DND-41 (cell line): ENCODE measurements at regions not wholly inside any gene's neighbourhood (a gene's known extent, or its start where the extent isn't known, plus 50 kb on each side); places are given as distances from the start of the nearest gene placed in this dataset.
"Not testable (repeated sequence)": the region's sequence is repeated elsewhere in the genome, so short reads cannot be mapped to it uniquely, and the experiment has no call there.

Experiments
- ATAC-seq: fragments of 200-7000 bp; cut with Tn5 transposase; 3 replicates; pipeline ENCODE4 v1.9.1; 2021; ENCODE audit warnings: low read depth; ENCODE audit not compliant: insufficient read depth
- DNase-seq: peaks from one replicate; pipeline ENCODE4 v3.0.0-alpha.2; 2020
- H2AFZ ChIP-seq: 2 replicates; pipeline ENCODE4 v1.6.0; 2012; ENCODE audit warnings: low read depth, low read length
- H3K27ac ChIP-seq: 2 replicates; pipeline ENCODE4 v1.5.1; 2012; ENCODE audit warnings: low read length, inconsistent platforms
- H3K27me3 ChIP-seq: fragments of 200-600 bp; sonication (generic); 2 replicates; pipeline ENCODE4 v1.6.0; 2012; ENCODE audit warnings: low read length, mild to moderate bottlenecking, inconsistent platforms; ENCODE audit not compliant: insufficient read depth, poor library complexity
- H3K36me3 ChIP-seq: 2 replicates; pipeline ENCODE4 v1.5.1; 2012; ENCODE audit warnings: low read length, inconsistent platforms; ENCODE audit not compliant: insufficient read depth
- H3K4me1 ChIP-seq: 2 replicates; pipeline ENCODE4 v1.5.1; 2012; ENCODE audit warnings: mild to moderate bottlenecking, low read length; ENCODE audit not compliant: insufficient read depth
- H3K4me2 ChIP-seq: 2 replicates; pipeline ENCODE4 v1.6.0; 2012; ENCODE audit warnings: mild to moderate bottlenecking, moderate library complexity, low read length, inconsistent platforms; ENCODE audit not compliant: insufficient read depth
- H3K4me3 ChIP-seq, 2 experiments: fragments of 200-600 bp in 1 of 2; shearing (Covaris generic) in 1 of 2; 2 replicates each; pipeline ENCODE4 v1.5.1; 2012 to 2016; ENCODE audit warnings: inconsistent platforms in 2 of 2, low read length in 2 of 2, mild to moderate bottlenecking in 2 of 2, low read depth in 1 of 2, moderate library complexity in 1 of 2
- H3K79me2 ChIP-seq: 2 replicates; pipeline ENCODE4 v1.6.0; 2012; ENCODE audit warnings: low read length, inconsistent platforms; ENCODE audit not compliant: insufficient read depth
- H3K9ac ChIP-seq: 2 replicates; pipeline ENCODE4 v1.6.0; 2012; ENCODE audit warnings: low read depth, mild to moderate bottlenecking, inconsistent platforms, low read length, moderate library complexity
- H3K9me3 ChIP-seq: 2 replicates; pipeline ENCODE4 v1.5.1; 2012; ENCODE audit warnings: low read length, moderate library complexity, mild to moderate bottlenecking, inconsistent platforms; ENCODE audit not compliant: insufficient read depth, severe bottlenecking
- H4K20me1 ChIP-seq: 2 replicates; pipeline ENCODE4 v1.6.0; 2012; ENCODE audit warnings: low read length; ENCODE audit not compliant: insufficient read depth
- EZH2 ChIP-seq: IDR thresholded peaks from 3 replicates; pipeline ENCODE4 v1.6.1; 2012; ENCODE audit warnings: borderline replicate concordance, low read depth, mild to moderate bottlenecking, moderate library complexity, low read length, inconsistent platforms; ENCODE audit not compliant: severe bottlenecking
- TF ChIP-seq, protein P1 (sequence below): IDR thresholded peaks from 2 replicates; pipeline ENCODE4 v1.5.1; 2012; ENCODE audit warnings: borderline replicate concordance, low read length, moderate library complexity, mild to moderate bottlenecking; ENCODE audit not compliant: poor library complexity, severe bottlenecking; ENCODE audit errors: extremely low read depth

DNA sequence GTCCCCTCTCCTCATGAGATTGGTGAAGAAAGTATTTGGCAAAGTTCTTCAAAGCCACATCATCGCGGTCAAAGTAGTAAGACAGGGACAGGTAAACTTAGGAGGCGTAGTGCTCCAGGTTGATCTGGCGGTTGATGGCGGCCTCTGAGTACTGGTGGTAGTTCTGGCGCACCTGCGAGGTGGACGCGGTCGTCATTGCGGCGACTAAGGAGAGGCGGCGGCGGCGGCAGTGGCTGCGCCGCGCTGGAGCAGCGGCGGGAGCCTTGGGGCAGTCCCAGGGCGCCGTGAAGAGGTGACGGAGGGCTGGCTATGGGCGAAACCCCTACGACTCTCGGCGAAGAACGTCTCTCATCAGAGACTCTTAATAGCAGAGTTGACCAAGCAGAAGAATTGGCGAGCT lies 107.2 kb upstream of the UBE2E3 start:
- Histone ChIP-seq H3K4me2 (no peak overlapping the region), H3K79me2 (no peaks in the 10 kb centered on the region), H3K9me3 (no peaks in the 10 kb centered on the region)

DNA sequence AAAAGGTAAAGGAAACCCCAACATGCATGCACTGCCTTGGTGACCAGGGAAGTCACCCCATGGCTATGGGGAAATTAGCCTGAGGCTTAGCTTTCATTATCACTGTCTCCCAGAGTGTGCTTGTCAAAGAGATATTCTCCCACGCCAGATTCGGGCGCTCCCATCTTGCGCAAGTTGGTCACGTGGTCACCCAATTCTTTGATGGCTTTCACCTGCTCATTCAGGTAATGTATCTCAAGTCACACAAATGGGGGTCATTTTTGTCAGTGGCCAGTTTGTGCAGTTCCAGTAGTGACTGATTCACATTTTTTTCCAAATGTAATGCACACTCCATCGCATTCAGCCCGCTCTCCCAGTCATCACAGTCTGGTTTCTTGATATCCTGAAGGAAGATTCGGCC lies 107.6 kb upstream of the UBE2E3 start:
- H3K4me3 ChIP-seq, H4K20me1 ChIP-seq, H3K27ac ChIP-seq, H3K79me2 ChIP-seq, H3K36me3 ChIP-seq, H3K27me3 ChIP-seq, H3K9ac ChIP-seq, ATAC-seq, H3K9me3 ChIP-seq, H3K4me1 ChIP-seq, H2AFZ ChIP-seq, H3K4me2 ChIP-seq, DNase-seq: not testable (repeated sequence)

More for the DNA sequence above, 107.2 kb upstream of the UBE2E3 start:
- H3K36me3 ChIP-seq: no peaks in the 10 kb centered on the region
- TF ChIP-seq, protein P1, sequence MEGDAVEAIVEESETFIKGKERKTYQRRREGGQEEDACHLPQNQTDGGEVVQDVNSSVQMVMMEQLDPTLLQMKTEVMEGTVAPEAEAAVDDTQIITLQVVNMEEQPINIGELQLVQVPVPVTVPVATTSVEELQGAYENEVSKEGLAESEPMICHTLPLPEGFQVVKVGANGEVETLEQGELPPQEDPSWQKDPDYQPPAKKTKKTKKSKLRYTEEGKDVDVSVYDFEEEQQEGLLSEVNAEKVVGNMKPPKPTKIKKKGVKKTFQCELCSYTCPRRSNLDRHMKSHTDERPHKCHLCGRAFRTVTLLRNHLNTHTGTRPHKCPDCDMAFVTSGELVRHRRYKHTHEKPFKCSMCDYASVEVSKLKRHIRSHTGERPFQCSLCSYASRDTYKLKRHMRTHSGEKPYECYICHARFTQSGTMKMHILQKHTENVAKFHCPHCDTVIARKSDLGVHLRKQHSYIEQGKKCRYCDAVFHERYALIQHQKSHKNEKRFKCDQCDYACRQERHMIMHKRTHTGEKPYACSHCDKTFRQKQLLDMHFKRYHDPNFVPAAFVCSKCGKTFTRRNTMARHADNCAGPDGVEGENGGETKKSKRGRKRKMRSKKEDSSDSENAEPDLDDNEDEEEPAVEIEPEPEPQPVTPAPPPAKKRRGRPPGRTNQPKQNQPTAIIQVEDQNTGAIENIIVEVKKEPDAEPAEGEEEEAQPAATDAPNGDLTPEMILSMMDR: no peak
- no peak for TF ChIP-seq EZH2
- no peaks in the 10 kb centered on the region for H3K4me1 ChIP-seq
- peaks cover 5% of the 10 kb centered on the region for H3K27me3 ChIP-seq
- ATAC-seq (no peak), DNase-seq (no peak)
- no peak overlapping the region for H2AFZ ChIP-seq
- no peak overlapping the region for H3K4me3 ChIP-seq
- H3K27ac ChIP-seq: no peak overlapping the region
- H4K20me1 ChIP-seq: no peaks in the 10 kb centered on the region
- H3K9ac ChIP-seq: no peak overlapping the region

DNA sequence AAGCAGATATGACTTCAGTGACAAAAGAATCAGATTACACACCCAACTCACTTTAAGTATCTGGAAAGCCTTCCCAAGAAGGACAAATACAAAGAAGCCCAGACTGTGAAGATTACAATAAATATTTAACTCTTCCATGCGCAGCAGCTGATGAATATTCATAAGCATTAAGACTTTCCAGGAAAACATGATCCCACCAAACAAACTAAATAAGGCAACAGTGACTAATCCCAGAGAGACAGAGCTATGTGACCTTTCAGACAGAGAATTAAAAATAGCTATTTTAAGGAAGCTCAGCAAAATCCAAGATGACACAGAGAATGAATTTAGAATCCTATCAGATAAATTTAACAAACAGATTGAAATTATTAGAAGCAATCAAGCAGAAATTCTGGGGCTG lies 108.2 kb upstream of the UBE2E3 start:
- no peak overlapping the region for H3K4me2 ChIP-seq

DNA sequence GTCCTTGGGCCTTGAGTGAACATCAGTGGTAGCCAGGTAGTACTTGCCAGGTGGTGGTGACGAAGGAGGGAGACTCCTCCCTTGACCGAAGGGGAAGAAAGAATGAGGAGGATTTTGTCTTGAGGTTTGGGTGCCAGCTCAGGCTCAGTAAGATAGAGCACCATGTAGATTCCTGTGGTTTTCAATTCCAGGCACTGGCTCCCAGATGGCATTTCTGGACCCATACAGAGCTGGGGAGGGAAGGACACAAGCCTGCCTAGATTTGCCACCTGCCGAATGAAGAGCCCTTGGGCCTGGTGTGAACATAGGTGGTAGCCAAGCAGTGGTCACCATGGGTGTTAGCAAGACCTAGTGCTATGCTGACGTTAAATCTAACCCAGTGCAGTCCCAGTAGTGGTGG lies 108.8 kb upstream of the UBE2E3 start:
- DNase-seq: no peak
- TF ChIP-seq EZH2: no peak
- TF ChIP-seq, protein P1: no peak
- no peaks in the 10 kb centered on the region for H3K79me2 ChIP-seq
- no peak overlapping the region for H3K4me3 ChIP-seq
- H3K27ac ChIP-seq: no peak overlapping the region
- no peaks in the 10 kb centered on the region for H3K36me3 ChIP-seq
- no peaks in the 10 kb centered on the region for H3K9me3 ChIP-seq
- peaks cover 5% of the 10 kb centered on the region for H3K27me3 ChIP-seq
- H3K4me2 ChIP-seq: no peak overlapping the region
- no peaks in the 10 kb centered on the region for H3K4me1 ChIP-seq
- no peak overlapping the region for H3K9ac ChIP-seq
- no peaks in the 10 kb centered on the region for H4K20me1 ChIP-seq
- H2AFZ ChIP-seq: no peak overlapping the region
- no peak for ATAC-seq

More for the DNA sequence above, 108.2 kb upstream of the UBE2E3 start:
- Histone ChIP-seq H3K36me3 (no peaks in the 10 kb centered on the region), H3K9me3 (no peaks in the 10 kb centered on the region), H3K9ac (no peak overlapping the region), H2AFZ (no peak overlapping the region), H3K4me3 (no peak overlapping the region), H3K4me1 (no peaks in the 10 kb centered on the region), H4K20me1 (no peaks in the 10 kb centered on the region), H3K79me2 (no peaks in the 10 kb centered on the region), H3K27me3 (peaks cover 5% of the 10 kb centered on the region), H3K27ac (no peak overlapping the region)
- ATAC-seq: no peak
- no peak for DNase-seq
- TF ChIP-seq EZH2: no peak
- TF ChIP-seq, protein P1: no peak
